KBM-7 (cell line): ENCODE measurements at regions not wholly inside any gene's neighbourhood (a gene's known extent, or its start where the extent isn't known, plus 50 kb on each side); places are given as distances from the start of the nearest gene placed in this dataset.

Experiments used
- DNase-seq: peaks from one replicate; pipeline ENCODE4 v3.0.0-alpha.2; 2015
- in situ Hi-C: fragments of 300-500 bp; cut with MboI; formaldehyde crosslinking; loops from 2 replicates; pipeline ENCODE4 v1.14.3; 2020; ENCODE audit warnings: low sequenced_read_pairs, low pct_unique_long_range_greater_than_20kb, mixed read lengths

- in situ Hi-C loops, result no loop called here
- DNase-seq, result no peak
Measured at GRCh38 chr4:67256388-67257043, 288.8 kb downstream of the CENPC start.

- in situ Hi-C loops, result no loop called here
- DNase-seq, result no peak
Measured at GRCh38 chr4:67250131-67250896, 295.0 kb downstream of the CENPC start.

- in situ Hi-C loops, result no loop called here
- no peak for DNase-seq
Measured at GRCh38 chr4:67236788-67237187, 308.5 kb downstream of the CENPC start.

GRCh38 chr4:67236318-67236717, 309.0 kb downstream of the CENPC start:
- no peak for DNase-seq

GRCh38 chr4:67234296-67234695, 311.0 kb downstream of the CENPC start:
- DNase-seq, result no peak
- in situ Hi-C loops, result no loop called here

More at GRCh38 chr4:67236318-67236717, 309.0 kb downstream of the CENPC start:
- in situ Hi-C loops, result no loop called here

- in situ Hi-C loops, result no loop called here
- DNase-seq, result no peak
Measured at GRCh38 chr4:67229148-67229547, 316.2 kb downstream of the CENPC start.

- in situ Hi-C loops, result no loop called here
- DNase-seq, result no peak
Measured at GRCh38 chr4:67220861-67221260, 324.4 kb downstream of the CENPC start.

GRCh38 chr4:67218883-67219282, 326.4 kb downstream of the CENPC start:
- in situ Hi-C loops, result no loop called here
- no peak for DNase-seq

GRCh38 chr4:67207941-67208441, 337.3 kb downstream of the CENPC start:
- in situ Hi-C loops, result no loop called here
- DNase-seq, result no peak

- peak; percentile 74 for DNase-seq
- in situ Hi-C loops, result no loop called here
Measured at GRCh38 chr4:67204441-67204840, 340.9 kb downstream of the CENPC start.

GRCh38 chr4:67201334-67201733, 344.0 kb downstream of the CENPC start:
- in situ Hi-C loops, result no loop called here
- peak; percentile 45 for DNase-seq

- in situ Hi-C loops, result no loop called here
- peak; percentile 53 for DNase-seq
Measured at GRCh38 chr4:67198727-67199126, 346.6 kb downstream of the CENPC start.

GRCh38 chr4:67167849-67168248, 377.5 kb downstream of the CENPC start:
- DNase-seq, result no peak

GRCh38 chr4:67162690-67163089, 382.6 kb downstream of the CENPC start:
- DNase-seq, result no peak
- in situ Hi-C loops, result no loop called here

More at GRCh38 chr4:67167849-67168248, 377.5 kb downstream of the CENPC start:
- in situ Hi-C loops, result no loop called here

GRCh38 chr4:67161311-67161710, 384.0 kb downstream of the CENPC start:
- no peak for DNase-seq
- in situ Hi-C loops, result no loop called here

- peak; percentile 3 for DNase-seq
- in situ Hi-C loops, result no loop called here
Measured at GRCh38 chr4:67160394-67160793, 384.9 kb downstream of the CENPC start.

- in situ Hi-C loops, result no loop called here
- no peak for DNase-seq
Measured at GRCh38 chr4:67158666-67159065, 386.6 kb downstream of the CENPC start.

GRCh38 chr4:67152976-67153375, 392.3 kb downstream of the CENPC start:
- no peak for DNase-seq

GRCh38 chr4:67151376-67152343, 393.6 kb downstream of the CENPC start:
- in situ Hi-C loops, result no loop called here
- no peak for DNase-seq

More at GRCh38 chr4:67152976-67153375, 392.3 kb downstream of the CENPC start:
- in situ Hi-C loops, result no loop called here
